PC-3 (cell line): ENCODE measurements at regions not wholly inside any gene's neighbourhood (a gene's known extent, or its start where the extent isn't known, plus 50 kb on each side); places are given as distances from the start of the nearest gene placed in this dataset.

Experiments
- ATAC-seq: fragments of 200-7000 bp; cut with Tn5 transposase; 2 replicates; pipeline ENCODE4 v1.9.1; 2020; ENCODE audit warnings: mild to moderate bottlenecking, moderate library complexity
- BruUV-seq: library from RNA; stranded (reverse); fragments of 400-500 nt; replicated peaks from 2 replicates; lab custom pipeline; 2021; lab: Mats Ljungman, UMichigan
- CTCF ChIA-PET: fragments of 300-600 bp; sonication (Branson Sonifier 250); formaldehyde crosslinking; loops from one replicate; lab custom pipeline; 2022; ENCODE audit warnings: antibody characterized with exemption; lab: Charles Lee
- POLR2A ChIA-PET: fragments of 300-600 bp; sonication (Branson Sonifier 250); formaldehyde crosslinking; loops from one replicate; lab custom pipeline; 2022; ENCODE audit warnings: antibody characterized with exemption; ENCODE audit not compliant: unreplicated experiment; lab: Charles Lee
- DNase-seq: peaks from one replicate; pipeline ENCODE4 v3.0.0-alpha.2; 2015
- H2AFZ ChIP-seq: fragments of 300-600 bp; sonication (generic); 2 replicates; pipeline ENCODE4 v1.6.0; 2016; ENCODE audit warnings: antibody characterized with exemption, low read length
- H3F3A ChIP-seq: fragments of 300-600 bp; sonication (generic); one replicate; pipeline ENCODE4 v1.6.0; 2017; ENCODE audit warnings: antibody characterized with exemption, low read length, control low read depth, mild to moderate bottlenecking; ENCODE audit not compliant: unreplicated experiment
- H3K27ac ChIP-seq: fragments of 300-600 bp; sonication (generic); 2 replicates; pipeline ENCODE4 v1.5.1; 2016; ENCODE audit warnings: mild to moderate bottlenecking, low read length
- H3K27me3 ChIP-seq: fragments of 300-600 bp; sonication (generic); 2 replicates; pipeline ENCODE4 v1.6.1; 2016; ENCODE audit warnings: low read length, mixed read lengths
- H3K36me3 ChIP-seq: fragments of 300-600 bp; sonication (generic); 2 replicates; pipeline ENCODE4 v1.6.1; 2016; ENCODE audit warnings: low read depth, mixed run types, low read length, mixed read lengths
- H3K4me1 ChIP-seq: fragments of 300-600 bp; sonication (generic); 2 replicates; pipeline ENCODE4 v1.5.1; 2016; ENCODE audit warnings: low read length; ENCODE audit not compliant: insufficient read depth
- H3K4me2 ChIP-seq: fragments of 300-600 bp; sonication (generic); 2 replicates; pipeline ENCODE4 v1.6.0; 2016; ENCODE audit warnings: low read length
- H3K4me3 ChIP-seq: fragments of 300-600 bp; sonication (generic); 2 replicates; pipeline ENCODE4 v1.5.1; 2016; ENCODE audit warnings: mild to moderate bottlenecking, low read length, mixed read lengths
- H3K79me2 ChIP-seq: fragments of 300-600 bp; sonication (generic); 2 replicates; pipeline ENCODE4 v1.6.1; 2017; ENCODE audit warnings: low read length, mixed read lengths
- H3K9ac ChIP-seq: fragments of 300-600 bp; sonication (generic); 2 replicates; pipeline ENCODE4 v1.6.0; 2016; ENCODE audit warnings: mild to moderate bottlenecking, low read length
- H3K9me2 ChIP-seq: fragments of 300-600 bp; sonication (generic); replicated peaks from 2 replicates; pipeline ENCODE4 v1.6.1; 2016; ENCODE audit warnings: mixed run types, low read length, mixed read lengths
- H3K9me3 ChIP-seq: fragments of 300-600 bp; sonication (generic); 2 replicates; pipeline ENCODE4 v1.6.1; 2016; ENCODE audit warnings: low read length, mixed read lengths
- H4K20me1 ChIP-seq: fragments of 300-600 bp; sonication (generic); 2 replicates; pipeline ENCODE4 v1.6.1; 2016; ENCODE audit warnings: low read length, mixed read lengths
- CTCF ChIP-seq: fragments of 300-600 bp; sonication (generic); conservative IDR thresholded peaks from 2 replicates; pipeline ENCODE4 v1.5.1; 2017; ENCODE audit warnings: antibody characterized with exemption, low read depth, mild to moderate bottlenecking, low read length
- EZH2 ChIP-seq: fragments of 300-600 bp; sonication (generic); IDR thresholded peaks from one replicate; pipeline ENCODE4 v1.6.1; 2017; ENCODE audit warnings: antibody characterized with exemption, mild to moderate bottlenecking, low read length; ENCODE audit not compliant: unreplicated experiment
- EZH2phosphoT487 ChIP-seq: fragments of 300-600 bp; sonication (generic); IDR thresholded peaks from 2 replicates; pipeline ENCODE4 v1.6.1; 2018; ENCODE audit warnings: mild to moderate bottlenecking, antibody characterized with exemption, low read length, borderline replicate concordance
- intact Hi-C: fragments of 100-400 bp; cut with micrococcal nuclease; formaldehyde crosslinking; loops from 2 replicates; pipeline ENCODE4 v1.9.0; 2023

- DNase-seq, result peak; percentile 17
- ChIA-PET CTCF (no interaction called here), POLR2A (no interaction called here)
- no peaks in the 10 kb centered on the region for H4K20me1 ChIP-seq
- H3F3A ChIP-seq, result no peaks in the 10 kb centered on the region
- H3K4me3 ChIP-seq, result no peak overlapping the region
- H3K79me2 ChIP-seq, result no peaks in the 10 kb centered on the region
- no peak for TF ChIP-seq EZH2
- no peak for TF ChIP-seq EZH2phosphoT487
- TF ChIP-seq CTCF, result no peak
- H3K9ac ChIP-seq, result no peak overlapping the region
- no peaks in the 10 kb centered on the region for H3K9me2 ChIP-seq
- no peaks in the 10 kb centered on the region for H3K27me3 ChIP-seq
- no peaks in the 10 kb centered on the region for H3K9me3 ChIP-seq
- intact Hi-C loops, result no loop called here
- peak; percentile 61 for ATAC-seq
- H3K27ac ChIP-seq, result no peak overlapping the region
- BruUV-seq, result no TSS peak
- no peak overlapping the region for H2AFZ ChIP-seq
- no peak overlapping the region for H3K4me2 ChIP-seq
- H3K36me3 ChIP-seq, result no peaks in the 10 kb centered on the region
- peaks cover 9% of the 10 kb centered on the region; the same call in 1 of the 2 replicates for H3K4me1 ChIP-seq
Measured at GRCh38 chr13:50552424-50552966, 291.0 kb downstream of the DLEU7 start.

- no peaks in the 10 kb centered on the region for H4K20me1 ChIP-seq
- no peak for DNase-seq
- no peak overlapping the region for H3K4me3 ChIP-seq
- ChIA-PET CTCF (interaction anchor here (0.6 kb wide), 1 partner anchor 663 kb away, joined by 4 read pairs; no protein-coding TSS in a partner anchor), POLR2A (interaction anchor here (0.5 kb wide), 1 partner anchor 373 kb away, joined by 3 read pairs; no protein-coding TSS in a partner anchor)
- H3K27me3 ChIP-seq, result no peaks in the 10 kb centered on the region
- H3K9me3 ChIP-seq, result no peaks in the 10 kb centered on the region
- no peaks in the 10 kb centered on the region for H3K79me2 ChIP-seq
- H3F3A ChIP-seq, result no peaks in the 10 kb centered on the region
- intact Hi-C loops, result no loop called here
- no peak overlapping the region for H2AFZ ChIP-seq
- no peak overlapping the region for H3K9ac ChIP-seq
- no TSS peak for BruUV-seq
- TF ChIP-seq CTCF (no peak), EZH2phosphoT487 (no peak), EZH2 (no peak)
- H3K9me2 ChIP-seq, result no peaks in the 10 kb centered on the region
- H3K27ac ChIP-seq, result no peak overlapping the region
- no peak overlapping the region for H3K4me2 ChIP-seq
- no peaks in the 10 kb centered on the region for H3K4me1 ChIP-seq
- no peak for ATAC-seq
- no peaks in the 10 kb centered on the region for H3K36me3 ChIP-seq
Measured at GRCh38 chr13:50561739-50562138, 281.8 kb downstream of the DLEU7 start.

GRCh38 chr13:50566646-50567045 lies 276.8 kb downstream of the DLEU7 start:
- Histone ChIP-seq H2AFZ (no peak overlapping the region), H4K20me1 (no peaks in the 10 kb centered on the region), H3K79me2 (no peaks in the 10 kb centered on the region), H3K27ac (no peak overlapping the region), H3F3A (no peaks in the 10 kb centered on the region), H3K36me3 (no peaks in the 10 kb centered on the region), H3K4me2 (no peak overlapping the region), H3K4me1 (no peaks in the 10 kb centered on the region), H3K9me3 (no peaks in the 10 kb centered on the region), H3K9ac (no peak overlapping the region), H3K4me3 (no peak overlapping the region), H3K27me3 (no peaks in the 10 kb centered on the region), H3K9me2 (no peaks in the 10 kb centered on the region)
- ChIA-PET CTCF (no interaction called here), POLR2A (no interaction called here)
- intact Hi-C loops, result no loop called here
- TF ChIP-seq EZH2phosphoT487 (no peak), EZH2 (no peak), CTCF (no peak)
- ATAC-seq, result no peak
- no TSS peak for BruUV-seq
- no peak for DNase-seq
